Dedifferentiated amniotic fluid mesenchymal stem cell (primary cell): ENCODE measurements at regions not wholly inside any gene's neighbourhood (a gene's known extent, or its start where the extent isn't known, plus 50 kb on each side); places are given as distances from the start of the nearest gene placed in this dataset.

Experiments
- DNase-seq: peaks from one replicate; pipeline ENCODE4 v3.0.0-alpha.2; 2016; ENCODE audit errors: extremely low spot score

GRCh38 chr4:142960867-142961644, 115.0 kb upstream of the INPP4B start:
- DNase-seq: no peak

GRCh38 chr4:142961866-142962265, 115.8 kb upstream of the INPP4B start:
- DNase-seq: no peak

DNA sequence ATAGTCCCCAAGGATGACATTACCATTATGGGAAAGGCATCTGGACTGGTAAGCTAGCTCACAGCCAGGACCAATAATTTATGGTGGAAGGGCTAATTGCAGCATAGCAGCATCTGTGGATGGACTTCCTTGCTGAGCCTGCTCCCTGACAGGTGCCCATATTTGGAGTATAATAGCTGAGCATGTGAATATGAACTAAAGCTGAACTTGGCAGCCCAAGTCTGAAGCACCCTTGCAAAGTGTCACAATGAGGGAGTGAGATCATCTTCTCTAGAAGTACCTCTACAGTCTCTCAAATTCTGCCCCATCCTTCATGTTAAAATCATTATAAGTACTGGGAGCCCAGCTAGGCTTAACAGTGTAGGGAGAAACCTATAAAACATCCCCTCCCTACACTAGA, 128.2 kb upstream of the INPP4B start:
- DNase-seq: no peak

GRCh38 chr4:142975618-142976017, 129.5 kb upstream of the INPP4B start:
- DNase-seq: no peak

- DNase-seq: no peak
Measured at GRCh38 chr4:142976482-142976881, 130.4 kb upstream of the INPP4B start.

GRCh38 chr4:142977182-142977581, 131.1 kb upstream of the INPP4B start:
- no peak for DNase-seq

GRCh38 chr4:142983065-142983464, 137.0 kb upstream of the INPP4B start:
- no peak for DNase-seq

DNA sequence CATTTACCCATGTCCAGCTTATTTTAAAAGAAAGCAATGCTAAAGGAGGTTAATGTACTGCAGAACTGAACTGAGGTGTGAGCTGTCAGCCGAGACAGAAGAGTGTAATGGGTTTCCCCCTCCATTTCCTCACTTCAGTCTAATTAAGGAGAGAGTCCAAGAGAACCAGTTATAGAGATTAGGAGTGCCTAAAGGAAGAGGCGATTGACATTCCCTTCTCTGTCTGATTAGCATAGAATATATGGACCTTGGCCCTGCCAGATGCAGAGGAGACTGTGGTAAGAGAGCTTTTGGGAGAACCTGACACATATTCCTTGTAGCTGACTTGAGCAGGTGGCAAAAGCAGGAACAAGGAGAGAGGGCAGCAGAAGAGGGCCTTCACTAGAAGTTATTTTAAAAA, 137.5 kb upstream of the INPP4B start:
- DNase-seq: no peak

GRCh38 chr4:142984871-142985585, 138.9 kb upstream of the INPP4B start:
- DNase-seq: no peak

DNA sequence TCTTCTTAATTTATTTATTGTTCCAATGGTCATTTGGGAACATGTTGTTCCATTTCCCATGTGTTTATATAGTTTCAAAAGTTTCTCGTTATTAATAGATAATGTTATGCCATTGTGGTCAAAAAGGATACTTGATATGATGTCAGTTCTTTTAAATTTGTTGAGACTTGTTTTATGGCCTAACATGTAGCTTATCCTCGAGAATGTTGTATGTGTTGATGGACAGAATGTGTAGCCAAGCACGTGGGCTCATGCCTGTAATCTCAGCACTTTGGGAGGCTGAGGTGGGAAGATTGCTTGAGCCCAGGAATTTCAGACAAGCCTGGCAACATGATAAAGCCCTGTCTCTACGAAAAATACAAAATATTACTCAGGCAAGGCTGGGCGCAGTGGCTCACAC, 168.5 kb upstream of the USP38 start:
- DNase-seq: no peak

GRCh38 chr4:143017210-143017609, 167.5 kb upstream of the USP38 start:
- no peak for DNase-seq

- DNase-seq: no peak
Measured at GRCh38 chr4:143019351-143019750, 165.4 kb upstream of the USP38 start.

- DNase-seq: no peak
Measured at GRCh38 chr4:143021384-143021783, 163.3 kb upstream of the USP38 start.

DNA sequence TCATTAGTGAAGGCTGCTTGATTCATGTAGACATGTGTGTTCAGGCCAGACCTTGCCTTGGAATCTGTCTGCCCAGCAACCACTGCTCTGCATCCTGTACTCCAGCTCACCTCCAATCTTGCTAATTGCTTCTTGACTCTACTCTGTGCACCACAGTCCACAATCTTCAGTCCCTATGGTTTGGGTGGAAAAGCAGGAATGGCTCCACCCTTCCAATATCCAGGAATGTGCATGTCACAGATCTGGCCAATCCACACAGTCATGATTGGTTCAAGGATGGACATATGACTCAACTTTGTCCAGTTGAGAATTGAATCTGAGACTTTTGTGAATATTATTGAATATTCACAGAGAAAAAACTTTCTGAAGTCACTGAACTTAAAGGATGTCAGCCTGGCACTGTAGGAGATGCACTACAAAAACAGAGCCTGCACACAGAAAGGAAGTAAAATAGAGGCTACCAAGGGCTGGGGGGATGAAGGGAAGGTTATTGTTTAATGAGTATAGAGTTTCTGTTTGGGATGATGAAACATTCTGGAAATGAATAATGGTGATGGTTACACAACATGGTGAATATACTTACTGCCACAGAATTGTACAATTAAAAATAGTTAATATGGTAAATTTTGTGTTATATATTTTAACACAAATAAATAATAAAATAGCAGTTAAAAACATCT, 161.3 kb upstream of the USP38 start:
- DNase-seq: no peak

- DNase-seq: peak; percentile 38
Measured at GRCh38 chr4:143025081-143025704, 159.5 kb upstream of the USP38 start.

DNA sequence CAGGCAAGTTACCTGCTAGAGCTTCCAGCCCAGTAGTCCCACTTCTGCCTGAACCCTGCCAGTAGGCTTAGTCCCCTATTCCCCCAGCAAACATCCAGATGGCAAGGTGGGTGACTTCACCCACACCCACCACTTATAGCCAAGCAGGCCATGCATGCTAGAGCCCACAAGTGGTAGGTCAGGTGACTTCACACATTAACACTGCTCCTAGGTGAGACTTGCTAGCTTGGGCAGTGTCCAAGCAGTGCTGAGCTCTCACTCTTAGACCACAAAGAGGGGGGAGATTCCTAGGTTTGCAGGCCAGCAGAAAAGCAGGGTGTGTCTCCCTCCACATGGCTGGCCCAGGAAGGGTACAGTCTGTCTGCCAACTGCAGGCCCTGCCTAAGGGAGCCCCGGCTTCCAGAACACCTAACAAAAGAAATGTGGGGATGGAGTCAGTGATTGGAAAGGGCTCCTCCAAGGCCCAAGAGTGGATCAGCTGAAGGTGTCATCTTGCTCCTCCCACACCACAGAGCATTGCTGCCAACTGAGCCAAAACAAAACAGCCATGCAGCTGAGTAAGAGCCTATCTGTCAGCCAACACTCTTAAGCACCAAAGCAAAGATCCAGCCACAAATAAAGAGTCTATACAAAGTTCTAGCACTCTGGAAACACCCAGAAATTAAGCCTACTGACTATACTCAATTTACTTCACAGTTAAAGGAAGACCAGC, 158.1 kb upstream of the USP38 start:
- DNase-seq: no peak

- no peak for DNase-seq
Measured at GRCh38 chr4:143035661-143036060, 149.1 kb upstream of the USP38 start.

DNA sequence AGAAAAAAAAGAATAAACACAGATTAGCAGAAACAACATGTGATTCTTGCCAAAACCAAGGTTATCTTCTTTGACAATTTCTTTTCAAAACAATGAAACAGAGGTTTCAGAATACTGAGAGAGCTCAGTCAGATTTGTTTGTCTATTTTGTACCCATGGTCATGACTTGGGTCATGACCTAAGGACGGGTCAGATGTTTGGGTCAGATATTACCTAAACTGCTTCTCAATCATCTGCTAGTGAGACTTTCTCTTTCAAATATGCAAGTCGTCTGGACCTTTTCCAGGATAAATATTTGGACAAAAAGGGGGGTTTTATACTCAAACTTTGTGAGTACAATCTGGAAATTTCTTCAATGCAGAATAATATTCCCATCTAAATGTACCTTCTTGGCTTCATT, 148.3 kb upstream of the USP38 start:
- no peak for DNase-seq

GRCh38 chr4:143046454-143046853, 138.3 kb upstream of the USP38 start:
- no peak for DNase-seq

GRCh38 chr4:143046906-143047305, 137.8 kb upstream of the USP38 start:
- no peak for DNase-seq

DNA sequence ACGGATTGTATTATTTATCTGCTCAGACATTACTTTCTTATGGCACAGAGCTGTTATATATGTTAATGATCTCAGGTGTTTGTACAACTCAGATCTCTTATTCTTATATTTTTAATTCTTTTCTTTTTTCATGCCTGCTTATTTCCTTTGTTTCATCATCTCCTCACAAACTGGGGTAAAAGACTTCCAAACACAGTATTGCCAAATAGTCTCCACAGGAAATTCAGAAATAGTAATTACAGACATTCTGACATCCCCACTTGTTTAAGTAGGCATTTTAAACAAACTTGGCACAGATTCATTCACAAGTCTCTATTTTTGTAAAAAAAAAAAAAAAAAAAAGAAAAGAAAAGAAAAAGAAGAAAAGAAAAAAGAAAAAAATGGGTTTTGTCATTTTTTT, 129.7 kb upstream of the USP38 start:
- DNase-seq: peak; percentile 42

GRCh38 chr4:143055997-143056396, 128.7 kb upstream of the USP38 start:
- DNase-seq: no peak
